ENCODE measurements at regions not wholly inside any gene's neighbourhood (a gene's known extent, or its start where the extent isn't known, plus 50 kb on each side); places are given as distances from the start of the nearest gene placed in this dataset.

DNA sequence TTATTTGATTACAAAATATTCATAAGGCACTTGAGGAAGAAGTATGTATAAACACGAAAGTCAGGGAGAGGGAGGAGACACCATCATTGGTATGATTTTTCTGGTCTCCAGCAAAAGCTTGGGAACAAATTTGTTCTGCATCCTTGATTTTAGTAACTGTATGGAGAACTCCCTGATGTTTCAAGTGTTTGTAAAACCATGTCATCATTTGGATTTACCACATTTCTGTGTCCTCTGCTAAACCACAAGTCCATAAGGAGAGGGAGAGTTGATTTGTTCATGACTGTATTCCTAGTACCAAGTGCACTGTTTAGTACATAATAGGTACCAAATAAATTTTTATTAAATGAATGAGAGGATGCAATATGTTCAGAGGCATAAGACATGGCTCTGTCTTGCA is 181.1 kb downstream of the BTG1 start:
- TF ChIP-seq CTCF (conservative IDR thresholded peaks at IDR 0.05) (no peak), EZH2 (IDR thresholded peaks at IDR 0.05; ENCODE audit: low read depth) (no peak)
- Histone ChIP-seq H3K36me3 (ENCODE audit: low read depth) (no peaks in the 10 kb centered on the region), H3K4me2 (no peak overlapping the region), H2AFZ (no peak overlapping the region), H3K9me2 (ENCODE audit: insufficient read depth) (no peaks in the 10 kb centered on the region), H3K27me3 (ENCODE audit: insufficient read depth, low read depth) (no peaks in the 10 kb centered on the region), H3K9me3 (ENCODE audit: insufficient read depth, low read depth) (no peaks in the 10 kb centered on the region), H3K27ac (no peak overlapping the region), H4K20me1 (ENCODE audit: insufficient read depth) (no peaks in the 10 kb centered on the region), H3K79me2 (ENCODE audit: low read depth) (no peaks in the 10 kb centered on the region), H3F3A (ENCODE audit: insufficient read depth, low read depth) (no peaks in the 10 kb centered on the region), H3K4me3 (no peak overlapping the region), H3K4me1 (replicated peaks; ENCODE audit: insufficient read depth) (no peaks in the 10 kb centered on the region)
- DNase-seq: no peak
- ChIA-PET POLR2A (ENCODE audit: unreplicated experiment) (no interaction called here), CTCF (no interaction called here)
- no TSS peak for BruUV-seq (replicated peaks)
- intact Hi-C loops (cut with micrococcal nuclease; ENCODE audit: unreplicated experiment): no loop called here

- no peak overlapping the region for H3K4me3 ChIP-seq
- intact Hi-C loops (cut with micrococcal nuclease; ENCODE audit: unreplicated experiment): no loop called here
- no peaks in the 10 kb centered on the region for H3K36me3 ChIP-seq (ENCODE audit: low read depth)
- H3K79me2 ChIP-seq (ENCODE audit: low read depth): no peaks in the 10 kb centered on the region
- no peak overlapping the region for H2AFZ ChIP-seq
- H3K27me3 ChIP-seq (ENCODE audit: insufficient read depth, low read depth): no peaks in the 10 kb centered on the region
- no peaks in the 10 kb centered on the region for H4K20me1 ChIP-seq (ENCODE audit: insufficient read depth)
- no peaks in the 10 kb centered on the region for H3K9me3 ChIP-seq (ENCODE audit: insufficient read depth, low read depth)
- BruUV-seq (replicated peaks): no TSS peak
- H3K4me1 ChIP-seq (replicated peaks; ENCODE audit: insufficient read depth): no peaks in the 10 kb centered on the region
- CTCF ChIA-PET: interaction anchor here (0.7 kb wide), 1 partner anchor 48 kb away, joined by 4 read pairs; no protein-coding TSS in a partner anchor
- H3K27ac ChIP-seq: no peak overlapping the region
- POLR2A ChIA-PET (ENCODE audit: unreplicated experiment): no interaction called here
- TF ChIP-seq CTCF (conservative IDR thresholded peaks at IDR 0.05): no peak
- TF ChIP-seq EZH2 (IDR thresholded peaks at IDR 0.05; ENCODE audit: low read depth): no peak
- no peak overlapping the region for H3K4me2 ChIP-seq
- H3K9me2 ChIP-seq (ENCODE audit: insufficient read depth): no peaks in the 10 kb centered on the region
- H3F3A ChIP-seq (ENCODE audit: insufficient read depth, low read depth): no peaks in the 10 kb centered on the region
- no peak for DNase-seq
Measured at GRCh38 chr12:91959220-91959619, 186.4 kb downstream of the BTG1 start.

- H3K9me2 ChIP-seq (ENCODE audit: insufficient read depth): no peaks in the 10 kb centered on the region
- no peaks in the 10 kb centered on the region for H3K36me3 ChIP-seq (ENCODE audit: low read depth)
- H4K20me1 ChIP-seq (ENCODE audit: insufficient read depth): no peaks in the 10 kb centered on the region
- BruUV-seq (replicated peaks): no TSS peak
- ChIA-PET CTCF (interaction anchor here (0.7 kb wide), 2 partner anchors 48 to 187 kb away, joined by 3 to 4 read pairs; partner anchors contain the start of gene BTG1), POLR2A (ENCODE audit: unreplicated experiment) (no interaction called here)
- H3K27ac ChIP-seq: no peak overlapping the region
- DNase-seq: peak in 1 of 2 experiments; percentile 48
- H3K4me1 ChIP-seq (replicated peaks; ENCODE audit: insufficient read depth): no peaks in the 10 kb centered on the region
- no peaks in the 10 kb centered on the region for H3K27me3 ChIP-seq (ENCODE audit: insufficient read depth, low read depth)
- no peaks in the 10 kb centered on the region for H3K9me3 ChIP-seq (ENCODE audit: insufficient read depth, low read depth)
- no peak overlapping the region for H3K4me3 ChIP-seq
- H3K79me2 ChIP-seq (ENCODE audit: low read depth): no peaks in the 10 kb centered on the region
- H3F3A ChIP-seq (ENCODE audit: insufficient read depth, low read depth): no peaks in the 10 kb centered on the region
- intact Hi-C loops (cut with micrococcal nuclease; ENCODE audit: unreplicated experiment): no loop called here
- no peak overlapping the region for H3K4me2 ChIP-seq
- no peak for TF ChIP-seq CTCF (conservative IDR thresholded peaks at IDR 0.05)
- no peak for TF ChIP-seq EZH2 (IDR thresholded peaks at IDR 0.05; ENCODE audit: low read depth)
- no peak overlapping the region for H2AFZ ChIP-seq
Measured at GRCh38 chr12:91958816-91959215, 186.8 kb downstream of the BTG1 start.

Data from PC-9 (cell line).